GM03348 (cell line): ENCODE measurements at regions not wholly inside any gene's neighbourhood (a gene's known extent, or its start where the extent isn't known, plus 50 kb on each side); places are given as distances from the start of the nearest gene placed in this dataset.

ENCODE experiments used
- DNase-seq: peaks from one replicate; pipeline ENCODE4 v3.0.0; 2012; ENCODE audit warnings: low spot score

DNA sequence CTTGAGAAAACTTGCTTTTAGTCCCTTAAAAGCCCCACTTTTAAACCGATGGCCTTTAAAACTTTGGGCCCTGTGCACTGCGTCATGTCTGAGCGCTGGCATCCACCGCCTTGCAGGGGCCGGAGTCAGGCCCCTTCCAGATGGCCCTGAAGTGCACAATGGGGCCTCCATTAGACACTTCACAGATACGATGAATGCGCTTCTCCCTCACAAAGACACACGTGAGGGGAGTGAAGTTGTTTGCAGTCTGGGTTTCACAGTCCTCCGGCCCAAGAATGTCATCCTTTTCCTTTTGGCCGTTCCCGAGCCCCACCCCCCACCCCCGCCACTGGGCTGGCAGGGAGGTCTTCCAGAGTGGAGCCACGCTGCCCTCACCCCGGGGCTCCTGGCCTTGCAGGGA, 415.1 kb upstream of the SALL3 start:
- no peak for DNase-seq

DNA sequence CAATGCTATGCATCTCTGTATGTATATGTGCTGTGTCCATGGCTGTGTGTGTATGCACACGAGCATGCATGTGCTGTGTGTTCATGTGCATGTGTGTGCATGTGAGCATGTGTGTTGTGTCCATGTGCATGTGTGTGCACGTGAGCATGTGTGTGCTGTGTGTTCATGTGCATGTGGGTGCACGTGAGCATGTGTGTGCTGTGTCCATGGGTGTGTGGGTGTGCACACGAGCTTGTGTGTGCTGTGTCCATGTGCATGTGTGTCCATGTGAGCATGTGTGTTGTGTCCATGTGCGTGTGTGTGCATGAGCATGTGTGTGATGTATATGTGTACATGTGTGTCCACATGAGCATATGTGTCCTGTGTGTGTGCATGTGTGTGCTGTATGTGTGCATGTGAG, 414.4 kb upstream of the SALL3 start:
- no peak for DNase-seq

DNA sequence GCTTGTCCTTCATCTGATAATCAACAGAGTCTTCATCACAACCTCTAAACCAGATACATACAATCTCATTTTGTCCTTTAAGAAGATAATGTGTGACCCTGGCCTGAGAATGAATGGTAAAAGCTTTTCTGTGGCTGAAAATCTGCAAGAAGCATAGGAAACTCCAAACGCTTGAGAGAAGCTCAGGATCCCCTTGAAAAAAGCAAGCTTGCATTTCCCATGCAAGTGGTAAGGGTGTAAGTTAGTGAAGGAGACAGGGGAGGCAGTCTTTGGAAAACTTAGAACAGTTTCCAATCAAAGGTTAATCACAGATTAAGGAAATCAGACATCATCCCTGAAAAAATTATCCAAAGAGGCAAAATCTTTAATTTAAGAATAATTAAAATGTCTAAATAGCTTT, 413.6 kb upstream of the SALL3 start:
- DNase-seq, result no peak

DNA sequence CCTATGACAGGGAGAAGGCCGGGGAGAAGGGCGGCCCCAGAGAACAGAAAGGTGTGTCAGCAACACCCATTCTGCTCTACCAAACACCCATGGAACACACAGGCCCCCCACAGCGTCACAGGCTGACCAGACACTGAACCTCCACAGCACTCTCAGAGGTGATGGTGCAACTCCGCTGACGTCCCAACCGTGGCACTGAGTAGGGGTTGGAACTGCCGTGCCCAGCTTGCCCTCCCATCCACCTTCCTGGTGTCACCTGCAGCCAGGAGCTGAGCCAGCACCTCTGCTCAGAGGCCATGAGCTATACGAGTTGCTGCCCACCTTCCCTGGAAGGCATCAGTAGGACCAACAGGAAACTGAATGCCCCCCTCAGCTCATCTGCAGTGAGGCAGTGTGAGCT, 412.9 kb upstream of the SALL3 start:
- DNase-seq, result no peak

DNA sequence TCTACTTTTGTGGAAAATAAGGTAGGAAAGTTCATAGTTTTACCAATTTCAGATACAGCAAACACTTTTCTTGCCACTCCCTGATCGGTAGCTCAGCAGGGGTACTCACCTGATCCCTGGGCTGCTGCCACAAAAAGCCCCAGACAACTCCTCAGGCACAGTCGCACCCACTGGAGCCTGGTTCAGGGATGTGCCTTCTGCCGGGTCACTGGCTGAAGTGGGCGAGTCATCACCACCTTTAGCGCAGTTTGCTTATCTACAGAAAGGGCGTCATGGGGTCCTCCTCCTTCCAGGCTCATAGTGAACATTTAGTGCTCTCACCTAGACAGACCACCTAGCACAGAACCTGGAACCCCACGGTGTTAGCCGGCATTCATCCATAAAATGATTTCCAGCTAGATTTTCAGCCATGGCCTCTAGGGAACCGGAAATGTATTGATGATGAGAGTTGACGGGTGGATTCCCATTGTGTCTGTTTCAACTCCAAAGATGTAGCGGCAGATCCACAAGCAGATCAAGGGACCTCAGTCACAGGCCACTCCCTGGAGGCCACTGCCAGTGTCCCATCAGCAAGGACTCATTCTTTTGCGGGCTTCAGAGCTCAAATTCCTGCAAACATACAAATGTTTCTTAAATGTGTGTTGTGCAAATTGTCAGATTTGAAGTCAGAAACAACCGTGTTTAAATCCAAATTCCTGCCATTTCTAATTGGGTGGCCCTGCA, 408.4 kb upstream of the SALL3 start:
- no peak for DNase-seq

DNA sequence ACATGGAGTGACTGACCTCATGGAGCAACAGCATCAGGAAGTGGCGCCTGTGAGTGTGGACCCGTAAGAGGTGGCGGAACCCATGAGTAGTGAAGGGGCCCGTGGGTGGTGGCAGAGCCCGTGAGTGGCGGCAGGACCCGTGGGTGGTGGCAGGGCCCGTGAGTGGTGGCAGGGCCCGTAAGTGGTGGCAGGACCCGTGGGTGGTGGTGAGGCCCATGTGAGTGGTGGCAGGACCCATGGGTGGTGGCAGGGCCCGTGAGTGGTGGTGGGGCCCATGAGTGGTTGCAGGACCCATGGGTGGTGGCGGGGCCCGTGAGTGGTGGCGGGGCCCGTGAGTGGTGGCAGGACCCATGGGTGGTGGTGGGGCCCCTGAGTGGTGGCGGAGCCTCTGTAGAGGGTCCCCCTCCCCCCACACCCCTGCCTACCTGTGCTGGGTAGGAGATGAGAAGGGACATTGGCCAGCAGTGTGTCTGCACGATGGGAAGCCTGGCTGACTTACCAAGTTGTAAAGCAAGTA, 407.7 kb upstream of the SALL3 start:
- DNase-seq, result no peak

DNA sequence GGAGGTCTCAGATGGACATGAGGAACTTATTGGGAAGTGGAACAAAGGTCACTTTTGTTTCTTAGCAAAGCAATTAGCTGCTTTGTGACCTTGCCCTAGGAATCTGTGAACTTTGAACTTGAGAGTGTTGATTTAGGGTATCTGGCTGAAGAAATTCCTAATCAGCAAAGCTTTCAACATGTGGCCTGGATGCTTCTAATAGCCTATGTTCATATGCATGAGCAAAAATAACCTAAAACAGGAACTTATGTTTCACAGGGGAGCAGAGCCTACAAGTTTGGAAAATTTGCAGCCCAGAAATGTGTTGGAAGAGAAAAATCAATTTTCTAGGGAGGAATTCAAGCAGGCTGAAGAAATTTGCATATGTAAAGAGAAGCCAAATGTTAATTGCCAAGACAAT, 405.8 kb upstream of the SALL3 start:
- DNase-seq, result no peak

DNA sequence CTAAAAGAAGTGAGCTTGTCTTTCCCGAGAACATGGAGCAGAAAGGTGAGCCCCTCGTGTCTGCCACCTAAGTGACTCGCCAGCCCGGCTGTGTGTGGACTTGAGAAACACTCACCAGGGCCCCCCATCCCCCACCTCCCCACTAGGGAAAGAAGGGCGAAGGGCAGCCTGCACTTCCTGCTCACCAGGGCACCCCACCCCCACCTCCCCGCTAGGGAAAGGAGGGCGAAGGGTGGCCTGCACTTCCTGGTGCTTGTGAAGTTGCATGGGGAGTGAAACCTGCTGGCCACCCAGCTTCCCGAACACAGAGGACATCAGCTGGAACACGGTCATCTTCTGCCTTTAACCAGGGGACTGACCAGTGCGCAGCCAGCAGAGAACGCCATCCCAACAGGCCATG, 402.7 kb upstream of the SALL3 start:
- DNase-seq, result no peak

DNA sequence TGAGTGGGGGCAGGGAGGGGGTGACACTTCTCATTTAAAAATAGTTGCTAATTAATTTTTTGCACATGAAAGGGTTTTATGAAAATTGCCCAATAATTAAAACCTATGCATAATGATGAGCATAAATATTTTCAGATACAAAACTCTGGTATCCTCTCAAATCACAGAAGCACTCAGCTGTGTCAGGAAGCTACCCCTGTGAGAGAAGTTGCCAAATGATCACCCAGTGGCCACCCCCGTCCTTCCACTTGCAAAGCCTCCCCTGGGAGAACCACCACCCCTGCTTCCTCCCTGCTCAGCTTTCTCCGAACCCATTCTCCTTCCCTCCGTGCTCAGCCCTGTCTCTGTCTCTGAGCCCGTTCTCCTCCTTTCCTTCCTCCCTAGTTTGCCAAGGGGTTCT, 400.2 kb upstream of the SALL3 start:
- DNase-seq, result no peak

DNA sequence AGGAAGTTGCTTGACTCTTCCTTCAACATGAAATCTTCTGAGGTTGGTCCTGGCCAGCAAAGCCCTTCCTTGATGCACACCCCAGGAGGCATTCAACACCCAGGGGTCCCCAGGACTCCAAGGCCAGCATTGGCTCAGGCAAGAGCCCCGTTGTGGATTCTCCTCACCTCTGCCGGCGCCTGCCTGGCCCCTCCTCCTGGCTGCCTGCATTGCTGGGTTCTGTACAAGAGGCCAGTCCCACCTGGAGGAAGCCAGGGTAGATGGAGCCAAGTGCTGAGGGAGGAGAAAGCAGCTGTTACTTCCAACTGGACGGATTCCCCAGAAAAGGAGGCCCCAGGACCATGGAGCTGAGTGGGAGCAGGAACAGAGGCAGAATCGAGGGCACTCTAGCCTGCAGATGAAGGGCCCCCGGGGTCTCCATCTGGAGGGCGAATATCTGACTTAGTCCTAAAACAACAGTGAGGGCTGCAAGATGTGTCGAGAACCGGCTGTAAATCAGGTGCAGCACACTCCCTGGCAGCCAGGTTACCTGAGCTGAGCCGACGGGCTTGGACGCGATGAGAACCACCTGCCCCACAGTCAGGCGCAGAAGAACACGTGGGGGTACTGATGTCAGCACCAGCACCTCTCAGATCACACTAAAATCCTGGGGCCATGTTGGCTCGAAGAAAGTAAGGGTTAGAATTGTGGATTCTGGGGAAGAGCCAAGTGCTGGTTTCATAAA, 399.6 kb upstream of the SALL3 start:
- no peak for DNase-seq

DNA sequence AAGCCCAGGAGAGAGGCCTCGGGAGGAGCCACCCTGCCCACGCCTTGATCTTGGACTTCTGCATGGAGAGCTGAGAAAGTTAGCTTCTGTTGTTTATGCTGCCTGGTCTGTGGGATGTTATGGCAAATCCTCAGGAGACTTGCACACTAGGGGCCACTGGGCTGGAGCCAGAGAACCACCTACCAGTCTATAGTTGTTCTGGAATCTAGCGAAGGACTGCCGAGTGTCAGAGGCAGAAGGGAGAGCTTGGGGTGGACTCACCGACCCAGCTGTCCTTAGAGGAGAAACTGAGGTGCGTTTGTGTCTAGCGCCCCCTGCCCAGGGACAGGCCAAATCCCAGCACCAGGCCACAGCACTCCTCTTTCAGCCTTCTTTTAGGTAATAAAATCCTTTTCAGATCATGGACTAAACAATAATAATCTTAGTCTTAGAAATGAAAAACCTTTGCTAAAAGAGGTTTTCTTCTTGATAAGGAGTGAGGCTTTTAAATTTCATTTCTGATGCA, 398.7 kb upstream of the SALL3 start:
- no peak for DNase-seq

DNA sequence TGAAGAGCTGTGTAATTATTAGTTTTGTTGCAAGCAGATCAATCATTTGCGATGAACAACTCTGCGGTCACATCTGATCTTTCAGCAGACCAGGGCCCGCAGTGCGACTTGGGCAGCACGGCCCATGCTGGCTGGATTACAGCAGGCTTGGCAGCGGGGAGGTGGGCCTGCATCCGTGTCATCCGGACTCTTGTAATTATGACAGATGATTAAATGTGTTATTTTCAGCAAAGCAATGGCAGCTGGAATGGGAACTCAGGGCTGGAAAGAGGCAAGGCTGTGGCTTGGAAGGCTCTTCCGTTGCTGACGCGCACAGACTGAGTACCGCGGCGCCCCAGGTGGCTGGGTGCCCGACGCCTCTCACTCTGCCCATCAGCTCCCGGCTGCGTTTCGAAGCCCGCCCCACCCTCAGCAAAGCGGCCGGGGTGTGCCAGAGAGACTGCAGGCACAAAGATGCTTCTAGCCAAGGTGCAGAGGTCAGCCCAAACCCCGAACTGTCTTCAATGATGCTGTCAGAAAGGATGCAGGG, 397.4 kb upstream of the SALL3 start:
- no peak for DNase-seq

DNA sequence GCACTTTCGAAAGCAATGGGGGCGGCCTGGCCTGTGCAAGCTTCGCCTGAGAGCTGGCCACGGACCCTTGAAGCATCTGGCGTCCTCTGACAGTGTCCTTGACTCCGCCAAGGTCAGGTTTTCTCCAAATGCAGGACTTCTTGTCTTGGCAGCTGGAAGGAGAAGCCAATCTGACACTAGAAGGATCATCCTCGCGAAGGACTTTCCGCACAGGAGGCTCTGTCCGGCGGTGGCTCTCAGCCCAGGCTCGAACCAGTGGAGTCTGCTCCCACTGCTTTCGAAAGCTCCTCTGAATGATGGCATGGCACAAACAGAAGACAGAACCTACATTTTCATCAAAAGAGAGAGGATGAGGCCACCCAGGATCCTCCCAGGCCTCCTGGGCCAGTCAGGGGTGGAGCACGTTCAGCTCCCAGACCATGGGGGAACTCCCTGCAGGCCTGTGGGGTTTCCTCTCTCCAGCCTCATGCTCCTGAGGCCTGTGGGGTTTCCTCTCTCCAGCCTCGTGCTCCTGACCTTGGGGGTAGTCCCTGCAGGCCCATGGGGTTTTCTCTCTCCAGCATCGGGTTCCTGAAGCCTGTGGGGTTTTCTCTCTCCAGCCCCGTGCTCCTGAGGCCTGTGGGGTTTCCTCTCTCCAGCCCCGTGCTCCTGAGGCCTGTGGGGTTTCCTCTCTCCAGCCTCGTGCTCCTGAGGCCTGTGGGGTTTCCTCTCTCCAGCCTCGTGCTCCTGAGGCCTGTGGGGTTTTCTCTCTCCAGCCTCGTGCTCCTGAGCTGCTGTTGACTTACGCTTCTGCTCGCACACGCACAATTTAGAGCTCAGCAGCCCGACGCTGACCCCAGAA, 396.5 kb upstream of the SALL3 start:
- no peak for DNase-seq

DNA sequence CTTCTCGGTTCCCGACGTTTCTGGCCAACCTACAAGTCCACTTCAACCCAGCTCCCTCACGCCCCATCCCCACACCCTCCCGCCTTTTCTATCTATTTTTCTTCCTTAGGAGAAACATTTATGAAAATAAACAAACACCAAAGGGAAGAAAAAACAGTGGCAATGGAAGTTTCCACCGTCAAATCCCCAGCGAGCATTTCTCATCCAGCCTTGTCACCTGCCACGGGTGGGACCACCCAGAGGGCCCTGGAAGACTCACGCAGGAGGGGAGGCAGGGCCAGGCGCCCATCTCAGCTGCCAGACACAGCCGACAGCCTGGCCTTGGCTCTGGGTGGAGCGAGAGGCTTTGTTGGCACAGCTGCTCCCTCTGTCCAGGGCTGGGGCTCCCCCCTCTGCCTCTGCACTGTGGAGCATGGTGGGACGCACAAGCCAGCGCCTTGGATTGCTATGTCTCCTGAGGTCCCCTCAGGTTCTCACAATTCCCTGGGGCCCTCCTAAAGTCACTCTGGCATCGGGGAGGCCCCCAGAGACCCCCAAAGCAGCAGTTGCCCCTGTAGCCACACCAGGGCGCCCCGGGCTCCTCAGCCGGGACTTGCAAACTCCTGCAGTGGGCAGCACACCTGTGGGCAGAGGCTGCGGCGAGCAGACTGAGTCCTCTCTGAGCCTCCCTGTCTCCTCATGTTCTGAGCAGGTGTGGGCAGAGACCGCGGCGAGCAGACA, 395.7 kb upstream of the SALL3 start:
- no peak for DNase-seq

DNA sequence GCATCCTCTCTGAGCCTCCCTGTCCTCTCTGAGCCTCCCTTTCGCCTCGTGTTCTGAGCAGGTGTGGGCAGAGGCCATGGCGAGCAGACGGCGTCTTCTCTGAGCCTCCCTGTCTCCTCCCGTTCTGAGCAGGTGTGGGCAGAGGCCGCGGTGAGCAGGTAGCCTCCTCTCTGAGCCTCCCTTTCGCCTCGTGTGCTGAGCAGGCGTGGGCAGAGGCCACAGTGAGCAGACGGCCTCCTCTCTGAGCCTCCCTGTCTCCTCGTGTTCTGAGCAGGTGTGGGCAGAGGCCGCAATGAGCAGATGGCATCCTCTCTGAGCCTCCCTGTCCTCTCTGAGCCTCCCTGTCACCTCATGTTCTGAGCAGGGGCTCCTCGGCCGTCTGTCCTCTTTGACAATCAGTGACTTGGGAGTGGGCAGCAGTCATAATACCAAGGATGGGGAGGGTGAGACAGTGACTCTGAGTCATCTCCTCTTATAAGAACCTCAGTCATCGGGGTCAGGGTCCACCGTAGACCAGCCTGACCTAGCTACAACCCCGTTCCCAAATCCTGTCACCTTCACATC, 395.1 kb upstream of the SALL3 start:
- no peak for DNase-seq

DNA sequence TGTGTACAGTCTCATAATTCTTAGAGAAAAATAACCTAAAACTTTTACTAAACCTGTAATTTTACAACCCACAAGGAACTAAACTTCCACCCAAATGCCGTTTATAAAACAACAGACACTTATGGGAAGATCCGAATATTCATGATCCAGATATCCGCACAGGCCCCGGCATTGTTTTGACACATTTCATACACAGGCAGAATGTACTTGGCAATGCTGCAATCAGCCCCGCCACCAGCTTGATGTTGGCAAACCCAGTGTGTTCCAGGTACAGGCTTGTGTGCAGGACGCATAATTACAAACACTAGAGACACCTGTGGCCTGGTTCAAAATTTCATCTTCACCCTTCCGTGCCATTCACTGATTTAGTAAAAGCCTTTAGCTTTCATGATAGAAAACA, 393.0 kb upstream of the SALL3 start:
- DNase-seq, result no peak

DNA sequence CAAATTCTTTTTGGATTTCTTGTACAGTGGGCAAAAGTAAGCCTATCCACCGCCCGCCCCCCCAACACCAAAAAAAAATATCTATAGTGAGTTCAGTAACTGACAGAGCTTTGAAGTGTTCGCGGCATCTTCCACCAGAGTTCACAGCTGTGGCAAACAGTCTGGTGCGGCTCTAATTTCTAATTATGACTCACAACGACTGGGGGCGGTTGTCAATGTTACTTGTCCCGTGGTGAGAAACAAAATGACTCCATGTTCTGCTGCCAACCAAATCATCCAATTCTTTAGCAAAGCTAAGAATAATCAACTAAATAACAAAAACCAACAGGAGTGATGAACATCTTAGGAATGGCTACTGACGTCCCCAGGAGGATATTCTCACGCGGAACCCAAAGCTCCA, 392.5 kb upstream of the SALL3 start:
- no peak for DNase-seq

DNA sequence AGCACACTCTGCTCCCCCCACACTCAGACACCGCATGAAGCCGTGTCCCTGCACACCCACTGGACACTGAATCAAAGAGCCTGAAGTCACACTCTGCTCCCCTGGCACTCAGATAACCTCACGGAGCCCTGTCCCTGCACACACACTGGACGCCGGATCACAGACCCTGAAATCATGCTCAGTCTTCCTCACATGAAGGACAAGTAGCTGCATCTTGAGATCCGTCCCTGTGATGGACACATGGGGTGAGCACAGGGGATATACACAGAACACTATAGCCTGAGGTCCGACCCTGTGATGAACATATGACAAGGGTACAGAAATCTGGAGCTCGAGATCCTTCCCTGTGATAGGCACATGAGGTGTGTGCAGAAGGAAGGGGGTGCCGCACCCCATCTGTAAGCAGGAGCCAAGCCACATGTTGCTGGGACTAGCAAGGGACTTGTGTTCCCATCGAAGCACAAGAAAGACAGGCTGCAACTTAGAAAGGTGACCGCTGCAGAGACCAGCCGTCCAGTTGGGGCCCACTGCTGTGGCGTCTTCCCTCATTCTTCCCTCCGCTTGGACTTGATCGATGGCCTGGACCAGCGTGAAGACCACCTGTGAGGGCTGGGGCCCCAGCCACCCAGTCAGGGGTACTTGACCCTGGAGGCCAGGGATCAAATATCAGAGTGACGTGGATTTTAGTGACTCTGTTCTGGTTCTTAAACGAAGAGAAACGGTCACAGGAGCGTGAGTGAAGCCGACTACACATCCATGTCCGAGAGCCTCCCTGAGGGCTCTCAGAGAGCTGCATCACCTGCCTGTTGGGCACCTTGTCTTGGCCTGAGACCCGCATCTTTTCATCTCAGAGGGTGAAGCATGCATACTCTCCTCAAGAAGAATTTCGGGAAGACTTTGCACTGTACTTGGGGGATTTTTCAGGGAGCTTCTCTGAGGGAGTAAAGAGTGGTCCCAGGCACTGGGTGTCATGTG, 391.7 kb upstream of the SALL3 start:
- DNase-seq, result no peak

DNA sequence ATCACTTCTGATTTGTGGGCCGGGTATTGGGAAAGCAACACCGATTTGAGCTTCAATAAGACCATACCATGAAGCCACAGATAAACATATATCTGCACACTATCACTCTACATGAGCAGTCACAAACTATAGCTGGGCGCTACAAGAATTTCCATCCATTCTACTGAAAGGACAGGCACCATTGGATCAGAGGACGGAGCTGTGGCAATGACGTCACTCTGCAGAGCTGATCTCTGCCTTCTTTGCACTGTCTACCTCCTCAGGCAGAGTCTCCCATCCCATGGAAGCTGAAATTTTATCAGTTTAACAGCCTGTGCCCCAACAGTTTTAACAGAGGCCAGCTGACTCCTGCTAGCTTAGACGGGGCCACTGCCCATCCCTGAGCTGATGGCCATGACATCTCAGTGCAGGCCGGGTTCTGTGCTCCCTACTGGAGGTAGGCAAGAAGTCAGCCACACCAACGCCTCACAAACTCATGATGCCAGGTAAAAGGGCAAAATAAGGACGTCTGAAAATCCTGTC, 389.6 kb upstream of the SALL3 start:
- DNase-seq, result no peak

DNA sequence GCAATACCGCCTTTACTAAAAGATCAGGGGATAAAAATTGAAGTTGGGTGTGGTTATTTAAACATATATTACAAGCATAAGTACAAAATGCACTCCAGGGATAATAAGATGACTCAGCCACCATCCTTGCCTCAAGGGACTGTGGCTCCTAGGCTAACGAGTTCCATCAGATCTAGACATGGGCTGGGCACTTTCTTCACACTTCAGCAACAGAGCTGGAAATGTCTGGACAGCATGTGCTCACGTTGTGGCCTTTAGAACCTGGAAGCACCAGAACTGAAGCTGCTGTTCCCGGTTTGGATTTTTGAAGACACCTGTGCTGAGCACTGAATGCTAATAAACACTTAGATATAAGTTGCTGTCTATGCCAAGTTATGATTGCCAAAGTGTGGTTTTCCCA, 384.2 kb upstream of the SALL3 start:
- DNase-seq, result no peak
